C4-2B (cell line): ENCODE measurements at regions not wholly inside any gene's neighbourhood (a gene's known extent, or its start where the extent isn't known, plus 50 kb on each side); places are given as distances from the start of the nearest gene placed in this dataset.

ENCODE experiments used
- H3K27ac ChIP-seq: fragments of 450-650 bp; 2 replicates; pipeline ENCODE4 v1.5.1; 2017
- ZFX ChIP-seq: fragments of 450-650 bp; IDR thresholded peaks from 2 replicates; pipeline ENCODE4 v1.6.1; 2017
- TF ChIP-seq, protein P1 (sequence below): fragments of 450-650 bp; conservative IDR thresholded peaks from 2 replicates; pipeline ENCODE4 v1.5.1; 2017; ENCODE audit warnings: mild to moderate bottlenecking

DNA sequence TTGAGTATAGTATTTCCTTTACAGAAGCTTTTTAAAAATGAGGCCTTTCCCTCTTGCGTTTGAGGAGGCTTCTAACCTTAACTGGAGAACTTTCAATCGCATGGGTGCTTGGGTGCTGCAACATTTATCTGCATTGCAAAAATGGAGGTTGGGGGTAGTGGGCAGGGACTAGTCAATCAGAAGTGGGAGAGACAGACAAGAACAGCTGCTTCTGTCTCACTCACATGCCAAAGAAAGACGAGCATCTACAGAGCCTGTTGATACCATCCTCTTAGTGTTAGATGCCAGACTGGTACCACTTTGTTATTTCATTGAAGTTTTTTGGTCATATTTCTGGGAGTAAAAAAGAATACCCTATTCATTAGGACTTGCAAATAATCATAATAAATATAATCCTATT lies 1292.2 kb downstream of the UQCRFS1 start:
- TF ChIP-seq, protein P1, sequence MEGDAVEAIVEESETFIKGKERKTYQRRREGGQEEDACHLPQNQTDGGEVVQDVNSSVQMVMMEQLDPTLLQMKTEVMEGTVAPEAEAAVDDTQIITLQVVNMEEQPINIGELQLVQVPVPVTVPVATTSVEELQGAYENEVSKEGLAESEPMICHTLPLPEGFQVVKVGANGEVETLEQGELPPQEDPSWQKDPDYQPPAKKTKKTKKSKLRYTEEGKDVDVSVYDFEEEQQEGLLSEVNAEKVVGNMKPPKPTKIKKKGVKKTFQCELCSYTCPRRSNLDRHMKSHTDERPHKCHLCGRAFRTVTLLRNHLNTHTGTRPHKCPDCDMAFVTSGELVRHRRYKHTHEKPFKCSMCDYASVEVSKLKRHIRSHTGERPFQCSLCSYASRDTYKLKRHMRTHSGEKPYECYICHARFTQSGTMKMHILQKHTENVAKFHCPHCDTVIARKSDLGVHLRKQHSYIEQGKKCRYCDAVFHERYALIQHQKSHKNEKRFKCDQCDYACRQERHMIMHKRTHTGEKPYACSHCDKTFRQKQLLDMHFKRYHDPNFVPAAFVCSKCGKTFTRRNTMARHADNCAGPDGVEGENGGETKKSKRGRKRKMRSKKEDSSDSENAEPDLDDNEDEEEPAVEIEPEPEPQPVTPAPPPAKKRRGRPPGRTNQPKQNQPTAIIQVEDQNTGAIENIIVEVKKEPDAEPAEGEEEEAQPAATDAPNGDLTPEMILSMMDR: no peak
- TF ChIP-seq ZFX: no peak

DNA sequence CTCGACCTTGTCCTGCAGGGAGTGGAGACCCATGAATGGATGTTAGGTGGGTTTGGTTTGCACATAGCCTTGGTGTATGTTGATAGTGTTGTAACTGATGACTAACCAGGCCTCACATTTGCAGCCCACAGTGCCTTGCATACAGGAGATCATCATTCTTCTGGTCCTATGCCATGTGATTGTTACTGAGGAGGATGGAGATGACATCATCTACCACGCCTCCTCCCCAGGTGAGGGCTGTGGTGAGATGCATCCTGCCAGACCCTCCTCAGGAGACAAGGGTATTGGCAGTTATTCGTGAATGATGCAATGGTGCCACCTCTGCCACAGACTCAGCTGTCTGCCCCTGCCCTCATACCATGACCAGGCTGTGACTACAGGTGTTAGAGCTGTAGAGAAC lies 1294.1 kb downstream of the UQCRFS1 start:
- no peak for TF ChIP-seq ZFX
- TF ChIP-seq, protein P1: no peak
- H3K27ac ChIP-seq: no peak overlapping the region

More for the DNA sequence above, 1292.2 kb downstream of the UQCRFS1 start:
- H3K27ac ChIP-seq: no peak overlapping the region

DNA sequence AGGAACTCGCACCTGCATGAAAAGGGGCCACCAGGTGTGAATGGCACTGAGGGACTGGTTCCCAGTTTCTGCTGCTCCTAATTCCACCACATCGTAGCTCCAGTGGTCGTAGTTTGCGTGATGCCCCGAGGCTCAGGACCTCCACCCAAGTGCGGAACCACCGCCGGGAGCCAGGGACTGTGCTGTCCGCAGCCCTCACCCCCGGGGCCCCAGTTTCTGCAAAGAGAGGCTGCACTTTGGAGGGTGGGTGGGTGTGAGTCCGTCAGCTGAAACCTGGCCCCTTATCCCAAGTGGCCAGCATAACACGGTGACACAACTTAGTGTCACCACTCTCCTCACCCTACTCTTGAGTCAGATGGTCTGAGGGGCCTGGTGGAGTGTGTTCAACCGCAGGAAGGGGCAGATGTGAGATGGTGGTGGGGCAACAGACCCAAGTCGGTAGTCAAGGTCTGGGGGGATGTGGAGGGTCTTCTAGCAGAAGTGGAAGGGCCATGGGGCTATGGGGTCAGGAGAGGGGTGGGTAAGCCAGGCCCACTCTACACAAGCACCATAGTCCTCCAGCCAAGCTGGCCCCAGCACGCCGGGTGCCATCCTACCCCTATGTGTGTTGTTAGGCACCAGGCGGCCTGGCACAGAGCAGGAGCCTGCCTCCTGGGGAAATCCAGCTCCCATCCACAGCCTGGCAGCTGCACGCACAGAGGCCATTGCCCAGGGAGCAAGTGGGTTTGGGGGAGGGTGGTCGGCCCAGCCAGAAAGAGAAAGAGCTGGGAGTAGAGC lies 1301.6 kb downstream of the UQCRFS1 start:
- no peak for TF ChIP-seq ZFX
- TF ChIP-seq, protein P1: no peak
- no peak overlapping the region for H3K27ac ChIP-seq

DNA sequence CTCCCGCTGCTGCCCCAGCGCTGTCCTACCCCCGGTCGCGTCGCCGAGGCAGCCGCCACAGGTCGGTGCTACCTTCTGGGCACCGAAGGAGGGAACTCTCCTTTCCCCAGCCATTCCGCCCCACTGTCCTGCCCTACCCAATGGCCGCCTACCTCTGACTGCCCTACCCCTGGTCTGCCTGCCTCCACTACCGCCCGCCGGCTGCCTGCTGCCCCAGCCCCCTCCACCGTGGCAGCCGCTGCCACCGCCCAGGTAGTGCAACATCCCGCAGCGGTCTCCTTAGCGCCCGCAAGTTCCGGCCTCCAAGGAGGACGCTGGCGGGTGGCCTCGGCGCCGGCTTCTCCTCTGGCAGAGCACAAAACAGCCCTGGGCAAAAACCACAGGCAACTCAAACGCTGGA lies 1303.1 kb downstream of the UQCRFS1 start:
- no peak overlapping the region; the same call in 1 of the 2 replicates for H3K27ac ChIP-seq
- no peak for TF ChIP-seq ZFX

DNA sequence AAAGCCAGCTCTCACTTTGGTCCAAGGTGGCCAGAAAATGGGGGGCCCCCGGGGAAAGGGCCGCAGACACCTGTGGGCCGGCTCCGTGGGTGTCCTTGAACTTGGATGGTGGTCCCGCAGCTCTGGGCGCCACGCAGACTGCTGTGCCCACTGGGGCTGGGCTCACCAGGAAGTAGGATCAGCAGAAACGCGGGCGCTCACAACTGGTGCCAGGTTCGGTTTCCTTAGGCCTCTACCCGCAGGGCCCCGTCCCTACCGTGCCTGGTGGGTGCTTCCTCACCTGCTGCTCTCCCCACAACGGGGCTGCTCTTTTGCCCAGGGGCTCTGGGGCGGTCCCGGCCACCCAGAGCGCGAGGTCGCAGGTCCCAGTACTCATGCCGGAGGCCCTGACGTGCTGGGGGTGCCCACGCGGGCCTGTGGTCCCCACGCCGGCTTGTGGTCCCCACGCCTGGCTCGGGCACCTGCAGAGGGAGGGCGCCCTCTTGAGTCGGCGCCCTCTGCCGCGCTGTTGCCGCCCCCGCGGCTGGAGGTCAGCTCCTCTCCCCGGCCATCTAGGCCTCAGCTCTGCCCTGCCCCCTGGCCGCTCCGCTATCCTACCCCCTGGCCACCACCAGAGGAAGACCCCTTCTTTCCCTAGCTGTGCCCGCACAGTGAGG lies 1303.6 kb downstream of the UQCRFS1 start:
- TF ChIP-seq, protein P1: no peak
- no peak for TF ChIP-seq ZFX
- H3K27ac ChIP-seq: no peak overlapping the region; the same call in 1 of the 2 replicates

DNA sequence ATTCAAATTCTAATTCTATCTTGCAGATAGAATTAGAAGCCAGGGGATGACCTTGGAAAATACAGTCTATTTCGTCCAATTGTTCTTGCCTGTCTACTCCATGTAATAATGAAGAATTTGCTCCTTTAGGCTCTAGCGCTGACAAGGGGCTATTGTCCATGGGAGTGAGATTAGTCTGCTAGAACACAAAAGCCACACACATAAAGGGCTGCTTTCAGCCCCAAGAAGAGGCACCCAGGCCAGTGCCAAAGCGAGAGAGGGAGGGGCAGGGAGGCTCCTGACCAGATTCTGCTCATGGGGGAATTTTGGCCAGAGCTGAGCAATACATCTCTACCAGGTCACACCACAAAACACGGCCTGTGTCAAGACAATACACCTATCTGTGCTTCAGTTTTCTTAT lies 1306.9 kb downstream of the UQCRFS1 start:
- TF ChIP-seq, protein P1: no peak
- TF ChIP-seq ZFX: no peak
- H3K27ac ChIP-seq: no peak overlapping the region

DNA sequence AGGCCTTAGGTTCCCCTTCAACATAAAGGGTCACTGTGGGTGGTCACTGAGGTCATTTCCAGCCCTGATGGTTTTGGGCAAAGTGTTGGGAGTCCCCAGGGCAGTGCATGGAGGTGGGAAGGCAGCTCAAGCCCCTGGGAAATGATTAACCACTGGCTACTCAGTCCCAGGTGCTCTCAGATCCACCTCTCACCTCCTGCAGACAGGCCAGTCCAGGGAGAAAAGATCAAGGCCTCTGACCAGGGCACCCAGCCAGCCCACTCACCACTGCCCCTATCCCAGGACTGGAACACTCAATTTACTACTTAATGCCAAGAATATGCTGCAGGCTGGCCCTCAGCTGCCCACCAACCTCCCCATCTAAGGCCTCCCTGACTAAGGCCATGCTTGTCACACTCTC lies 1307.9 kb downstream of the UQCRFS1 start:
- TF ChIP-seq, protein P1: no peak
- no peak for TF ChIP-seq ZFX

More for the DNA sequence above, 1307.9 kb downstream of the UQCRFS1 start:
- no peak overlapping the region for H3K27ac ChIP-seq
